ENCODE measurements at regions not wholly inside any gene's neighbourhood (a gene's known extent, or its start where the extent isn't known, plus 50 kb on each side); places are given as distances from the start of the nearest gene placed in this dataset.

- no peaks in the 10 kb centered on the region for H3K4me1 Mint-ChIP-seq
- no peak for ATAC-seq
- Histone ChIP-seq H3K4me2 (no peak overlapping the region), H3K36me3 (ENCODE audit: insufficient read depth) (no peaks in the 10 kb centered on the region), H4K20me1 (replicated peaks; ENCODE audit: insufficient read depth) (no peaks in the 10 kb centered on the region), H3K27me3 (ENCODE audit: insufficient read depth) (no peaks in the 10 kb centered on the region), H3K27ac (ENCODE audit: low read depth) (no peak overlapping the region), H3K79me2 (replicated peaks; ENCODE audit: insufficient read depth) (no peaks in the 10 kb centered on the region), H3K4me1 (ENCODE audit: insufficient read depth) (no peaks in the 10 kb centered on the region), H3K9me2 (ENCODE audit: insufficient read depth) (peaks cover 7% of the 10 kb centered on the region; the same call in 1 of the 2 replicates), H2AFZ (no peak overlapping the region), H3K4me3 (no peak overlapping the region), H3F3A (replicated peaks; ENCODE audit: low read depth) (no peaks in the 10 kb centered on the region)
- peaks cover 7% of the 10 kb centered on the region for H3K27me3 Mint-ChIP-seq (ENCODE audit: insufficient read depth, low read depth, poor library complexity)
- no peak for TF ChIP-seq REST (IDR thresholded peaks at IDR 0.05; ENCODE audit: unreplicated experiment)
- no peak for TF ChIP-seq EZH2phosphoT487 (IDR thresholded peaks at IDR 0.05; ENCODE audit: unreplicated experiment)
- TF ChIP-seq POLR2AphosphoS5 (IDR thresholded peaks at IDR 0.05; ENCODE audit: low read depth) = no peak
- TF ChIP-seq STAT1 (IDR thresholded peaks at IDR 0.05; ENCODE audit: unreplicated experiment) = no peak
- TF ChIP-seq ZNF331 (CRISPR knock-in tag; IDR thresholded peaks at IDR 0.05; ENCODE audit: low read depth) = no peak
- TF ChIP-seq CREB1 (CRISPR knock-in tag; IDR thresholded peaks at IDR 0.05; ENCODE audit: low read depth) = no peak
- no peak for TF ChIP-seq JUNB (IDR thresholded peaks at IDR 0.05; ENCODE audit: unreplicated experiment)
- TF ChIP-seq ETS1 (IDR thresholded peaks at IDR 0.05) = no peak
- no peak for TF ChIP-seq NANOG (IDR thresholded peaks at IDR 0.05; ENCODE audit: borderline replicate concordance)
- no peak for TF ChIP-seq ZNF114 (CRISPR knock-in tag; IDR thresholded peaks at IDR 0.05)
- no peak for TF ChIP-seq EZH2 (IDR thresholded peaks at IDR 0.05; ENCODE audit: low read depth, unreplicated experiment)
- no peak for TF ChIP-seq ZNF462 (CRISPR knock-in tag; IDR thresholded peaks at IDR 0.05)
- no peak for TF ChIP-seq CTCF (conservative IDR thresholded peaks at IDR 0.05; ENCODE audit: low read depth in 2 of 2)
- H3K36me3 Mint-ChIP-seq (ENCODE audit: low read depth) = no peaks in the 10 kb centered on the region
- H3K9me3 Mint-ChIP-seq = no peaks in the 10 kb centered on the region; the same call in 1 of the 3 replicates
- H3K27ac Mint-ChIP-seq = no peak overlapping the region
- H3K4me3 Mint-ChIP-seq = no peak overlapping the region
- no peak for DNase-seq (ENCODE audit: low spot score)
Measured at GRCh38 chr19:31014668-31015067, 334.6 kb downstream of the TSHZ3 start.
